ENCODE measurements at regions not wholly inside any gene's neighbourhood (a gene's known extent, or its start where the extent isn't known, plus 50 kb on each side); places are given as distances from the start of the nearest gene placed in this dataset.

DNA sequence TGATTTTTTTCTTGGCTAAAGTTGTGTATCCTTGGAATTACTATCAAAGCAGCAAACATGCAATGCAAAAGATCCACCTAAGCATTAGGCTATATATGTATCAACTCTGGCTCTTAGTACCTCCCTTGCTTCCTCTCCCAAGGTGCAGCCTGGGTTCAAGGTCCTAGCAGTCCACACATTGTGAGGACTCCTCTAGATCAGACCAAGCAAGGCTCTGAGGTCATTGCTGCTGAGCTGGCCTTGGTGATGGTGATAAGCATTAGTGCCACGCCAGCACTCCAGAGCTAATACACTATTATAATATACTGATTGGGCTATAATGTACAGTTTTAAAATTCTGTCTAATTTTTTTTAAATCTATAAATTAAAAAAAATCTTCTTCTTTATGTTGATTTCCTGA is 196.9 kb upstream of the BTG1 start:
- DNase-seq: no peak

DNA sequence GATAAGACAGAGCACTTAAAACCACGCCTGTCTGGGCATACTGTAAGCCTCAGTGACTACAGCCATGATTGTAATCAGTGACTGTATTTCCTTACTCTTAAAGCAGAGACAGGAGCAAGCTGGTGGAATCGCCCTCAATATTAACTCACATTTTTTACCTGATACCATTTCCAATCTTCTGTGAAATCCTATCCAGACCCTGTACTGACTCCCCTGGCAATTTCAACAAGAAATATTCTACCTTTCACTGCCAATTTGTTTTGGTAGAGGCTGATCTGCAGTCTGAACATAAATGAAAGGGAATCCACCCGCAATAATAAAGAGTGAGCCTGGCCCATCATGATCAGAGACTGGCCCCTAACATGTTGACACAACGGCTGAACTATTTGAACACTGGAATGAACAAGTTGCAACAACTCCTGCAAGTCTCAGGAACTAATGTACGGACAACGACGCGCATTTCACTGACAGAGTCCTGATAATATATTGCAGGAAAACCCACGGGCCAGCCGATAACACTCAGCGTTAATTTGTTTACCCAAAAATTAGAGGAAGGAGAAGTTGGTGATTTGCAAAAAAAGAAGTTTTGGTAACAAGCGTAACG is 195.5 kb upstream of the BTG1 start:
- DNase-seq: no peak

DNA sequence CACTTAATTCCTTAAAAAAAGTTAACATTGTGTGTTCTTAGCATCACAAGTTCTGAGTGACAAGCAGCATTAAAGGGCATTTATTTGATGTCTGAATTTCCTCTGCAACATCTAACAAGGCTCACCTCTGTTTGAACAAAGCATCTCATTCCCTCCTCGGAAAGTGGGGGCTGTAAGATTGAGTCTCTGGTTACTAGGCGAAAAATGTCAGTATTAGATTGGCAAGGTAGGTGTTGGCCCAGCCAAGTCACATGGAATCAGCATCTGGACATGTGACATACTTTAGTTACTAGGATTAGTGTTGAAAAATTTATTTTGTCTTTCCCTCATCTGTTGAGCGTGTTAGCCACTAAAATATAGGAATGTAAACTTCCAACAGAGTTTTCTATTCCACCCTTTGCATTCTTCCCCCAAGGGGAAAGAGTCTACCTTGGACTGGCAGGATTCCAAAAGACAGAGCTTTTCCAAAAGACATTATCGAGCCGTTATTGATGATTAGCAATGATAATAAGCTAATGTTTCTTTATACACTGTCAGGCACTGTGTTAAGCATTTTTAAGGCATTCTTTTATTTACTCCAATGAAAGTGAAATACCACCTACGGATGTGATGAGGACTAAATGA is 194.9 kb upstream of the BTG1 start:
- DNase-seq: no peak

DNA sequence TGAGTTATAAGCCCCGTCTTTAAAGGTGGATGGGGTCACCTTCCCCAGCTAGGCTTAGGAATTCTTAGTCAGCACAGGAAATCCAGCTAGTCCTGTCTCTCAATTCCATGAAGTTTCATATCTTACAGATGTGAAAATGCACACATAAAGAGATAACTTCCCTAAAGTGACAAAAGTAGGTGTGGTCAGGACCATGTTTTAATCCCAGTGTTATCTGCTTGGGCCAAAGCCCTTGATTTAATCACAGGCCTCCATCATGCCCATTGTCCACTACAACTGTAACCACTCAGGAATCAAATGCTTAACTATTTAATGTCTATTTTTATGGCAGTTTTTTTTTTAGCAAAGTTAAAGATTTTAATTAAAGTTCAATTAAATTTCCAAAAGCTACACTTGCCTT is 194.4 kb upstream of the BTG1 start:
- no peak for DNase-seq

DNA sequence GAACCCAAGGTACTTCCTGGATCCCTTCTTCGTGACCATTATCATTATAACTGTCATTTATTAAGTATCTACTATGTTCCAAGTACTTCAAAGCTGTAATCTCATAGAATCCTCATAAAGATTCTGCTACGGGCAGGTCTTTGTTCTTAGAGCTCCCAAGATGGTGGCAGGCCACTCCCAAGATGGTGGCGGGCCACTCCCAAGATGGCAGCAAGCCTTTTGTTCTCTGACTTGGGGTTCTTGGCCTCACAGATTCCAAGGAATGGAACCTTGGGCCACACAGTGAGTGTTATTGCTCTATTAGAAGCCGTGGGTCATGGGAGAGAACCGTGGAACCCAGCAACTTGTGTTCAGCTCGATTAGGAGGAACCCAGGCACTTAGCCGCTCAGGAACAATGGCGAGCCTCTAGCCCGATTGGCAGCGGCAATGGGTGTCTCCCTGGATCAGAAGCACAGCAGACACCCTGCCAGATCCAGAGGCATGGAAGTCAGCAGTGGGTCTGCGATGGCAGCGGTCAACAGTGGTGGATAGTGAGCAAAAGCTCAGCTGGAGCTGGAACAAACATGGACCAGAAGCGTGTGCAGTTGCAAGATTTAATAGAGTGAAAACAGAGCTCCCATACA is 193.7 kb upstream of the BTG1 start:
- DNase-seq: no peak

- no peak for DNase-seq
Observed at GRCh38 chr12:92338671-92339070, 193.0 kb upstream of the BTG1 start.

GRCh38 chr12:92338102-92338501 is 192.5 kb upstream of the BTG1 start:
- DNase-seq: no peak

DNA sequence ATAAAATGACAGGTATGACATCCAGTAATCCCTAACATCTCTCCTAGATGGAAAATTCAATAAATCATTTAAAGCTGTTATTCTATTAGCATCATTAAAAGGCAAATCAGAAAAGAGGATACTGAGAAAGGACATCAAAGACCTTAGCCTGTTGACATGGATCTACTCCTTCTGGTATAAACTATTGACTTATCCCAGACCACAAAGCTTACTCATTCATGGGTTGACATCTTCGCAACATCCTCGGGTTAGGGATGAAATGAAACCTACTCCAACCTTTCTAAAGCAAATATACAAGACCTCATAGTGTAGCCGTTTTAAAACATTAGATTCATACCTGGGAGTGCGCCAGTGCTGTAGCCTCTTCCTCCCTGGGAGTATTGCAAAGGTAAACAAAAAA is 191.5 kb upstream of the BTG1 start:
- DNase-seq: no peak

- no peak for DNase-seq
Observed at GRCh38 chr12:92336641-92337040, 191.0 kb upstream of the BTG1 start.

GRCh38 chr12:92335831-92336230 is 190.2 kb upstream of the BTG1 start:
- peak; percentile 28 for DNase-seq

DNA sequence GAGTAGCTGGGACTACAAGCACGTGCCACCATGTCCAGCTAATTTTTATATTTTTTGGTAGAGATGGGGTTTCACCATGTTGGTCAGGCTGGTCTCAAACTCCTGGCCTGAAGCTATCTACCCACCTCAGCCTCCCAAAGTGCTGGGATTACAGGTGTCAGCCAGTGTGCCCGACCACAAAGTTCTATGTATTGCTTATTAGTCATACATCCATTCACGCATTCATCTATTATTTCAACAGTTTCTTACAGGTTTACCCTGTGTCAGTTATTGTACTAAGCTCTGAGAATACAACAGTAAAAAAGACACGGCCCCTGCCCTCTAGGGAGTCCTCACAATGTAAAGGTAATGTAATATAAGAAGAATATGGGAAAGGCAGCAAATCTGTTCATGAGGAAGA is 188.9 kb upstream of the BTG1 start:
- no peak for DNase-seq

DNA sequence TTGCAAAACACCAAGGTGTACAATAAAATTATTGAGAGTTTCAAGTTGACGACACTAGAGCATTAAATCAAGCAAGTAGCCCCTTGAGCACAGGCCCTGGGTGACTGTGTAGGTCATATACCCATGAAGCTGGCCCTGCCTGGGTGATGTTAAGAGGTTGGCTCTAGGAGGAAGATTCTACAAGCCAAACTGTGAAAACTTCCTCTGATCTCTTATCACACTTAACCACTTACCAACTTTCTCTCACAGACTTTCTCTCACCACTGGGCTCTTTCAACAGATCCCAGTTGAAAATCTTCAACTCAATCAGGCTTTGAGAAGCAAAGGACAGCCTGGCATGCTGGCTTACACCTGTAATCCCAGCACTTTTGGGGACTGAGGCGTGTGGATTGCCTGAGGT is 186.9 kb upstream of the BTG1 start:
- DNase-seq: no peak

GRCh38 chr12:92331383-92331782 is 185.7 kb upstream of the BTG1 start:
- DNase-seq: no peak

- no peak for DNase-seq
Observed at GRCh38 chr12:92330654-92331053, 185.0 kb upstream of the BTG1 start.

DNA sequence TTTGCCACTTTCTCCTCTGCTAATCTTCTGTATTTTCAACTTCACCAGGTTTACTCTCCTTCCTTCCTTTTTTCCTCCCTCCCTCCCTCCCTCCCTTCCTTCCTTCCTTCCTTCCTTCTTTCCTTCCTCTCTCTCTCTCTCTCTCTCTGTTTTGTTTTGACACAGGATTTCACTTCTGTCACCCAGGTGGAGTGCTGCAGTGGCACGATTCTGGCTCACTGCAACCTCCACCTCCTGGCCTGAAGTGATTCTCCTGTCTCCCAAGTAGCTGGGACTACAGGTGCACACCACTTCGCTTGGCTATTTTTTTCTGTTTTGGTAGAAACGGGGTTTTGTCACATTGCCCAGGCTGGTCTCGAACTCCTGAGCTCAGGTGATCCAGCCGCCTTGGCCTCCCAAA is 181.2 kb upstream of the BTG1 start:
- no peak for DNase-seq

DNA sequence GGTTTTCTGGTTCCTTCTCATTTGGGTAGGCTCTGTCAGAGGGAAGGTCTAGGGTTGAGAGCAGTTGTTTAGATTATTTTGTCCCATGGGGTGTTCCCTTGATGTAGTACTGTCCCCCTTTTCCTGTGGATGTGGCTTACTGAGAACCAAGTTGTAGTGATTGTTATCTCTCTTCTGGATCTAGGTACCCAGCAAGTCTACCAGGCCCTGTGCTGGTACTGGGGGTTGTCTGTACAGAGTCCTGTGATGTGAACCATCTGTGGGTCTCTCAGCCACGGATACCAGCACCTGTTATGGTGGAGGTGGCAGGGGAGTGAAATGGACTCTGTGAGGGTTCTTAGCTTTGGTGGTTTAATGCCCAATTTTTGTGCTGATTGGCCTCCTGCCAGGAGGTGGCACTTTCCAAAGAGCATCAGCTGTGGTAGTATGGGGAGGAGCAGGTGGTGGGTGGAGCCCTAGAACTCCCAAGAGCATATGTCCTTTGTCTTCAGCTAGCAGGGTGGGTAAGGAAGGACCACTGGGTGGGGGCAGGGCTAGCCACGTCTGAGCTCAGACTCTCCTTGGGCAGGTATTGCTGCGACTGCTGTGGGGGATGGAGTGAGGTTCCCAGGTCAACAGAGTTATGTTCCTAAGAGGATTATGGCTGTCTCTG is 179.3 kb upstream of the BTG1 start:
- no peak for DNase-seq

- no peak for DNase-seq
Observed at GRCh38 chr12:92312463-92312964, 166.9 kb upstream of the BTG1 start.

DNA sequence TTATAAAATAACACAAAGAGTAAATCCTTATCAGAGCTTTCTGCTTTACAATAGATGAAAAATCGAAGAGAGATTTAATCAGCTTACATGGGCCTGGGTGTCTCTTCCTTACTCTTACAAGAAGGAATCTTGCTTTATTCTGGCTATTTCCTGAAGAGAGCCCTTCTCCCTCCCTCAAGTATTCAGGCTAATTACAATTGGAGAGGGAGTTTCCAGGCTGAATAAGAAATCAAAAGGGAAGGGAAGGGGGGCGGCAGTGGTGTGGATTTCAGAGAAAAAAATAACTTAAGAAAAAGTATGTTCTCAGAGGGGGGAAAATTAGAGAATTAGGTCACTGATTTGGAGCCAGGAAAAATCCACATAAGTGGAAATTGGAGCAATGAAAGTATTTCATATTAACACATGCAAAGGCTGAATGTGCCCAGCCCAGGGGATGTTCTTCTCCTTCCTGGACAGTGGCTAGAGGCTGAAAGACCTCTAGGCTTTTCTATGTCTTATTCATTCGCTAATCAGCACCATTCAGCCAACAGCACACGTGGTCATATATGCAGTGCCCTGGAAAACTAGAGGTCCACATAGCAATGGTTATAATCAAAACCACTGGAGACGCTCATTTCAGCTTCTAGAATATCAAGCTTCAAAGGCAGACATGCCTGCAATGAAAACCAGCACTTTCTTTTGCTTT is 158.9 kb upstream of the BTG1 start:
- DNase-seq: peak; percentile 24

GRCh38 chr12:92302041-92302829 is 156.6 kb upstream of the BTG1 start:
- no peak for DNase-seq

GRCh38 chr12:92301356-92301755 is 155.7 kb upstream of the BTG1 start:
- no peak for DNase-seq

GRCh38 chr12:92300777-92301176 is 155.1 kb upstream of the BTG1 start:
- DNase-seq: no peak

- DNase-seq: no peak
Observed at GRCh38 chr12:92299744-92300143, 154.1 kb upstream of the BTG1 start.
